Neuronal stem cell (in vitro differentiated cells): ENCODE measurements at regions not wholly inside any gene's neighbourhood (a gene's known extent, or its start where the extent isn't known, plus 50 kb on each side); places are given as distances from the start of the nearest gene placed in this dataset.
A peak's percentile ranks its signal among the peaks of the same experiment; 100 is the strongest.
"Not testable (repeated sequence)": the region's sequence is repeated elsewhere in the genome, so short reads cannot be mapped to it uniquely, and the experiment has no call there.

Source experiments
- DNase-seq: peaks from one replicate; pipeline ENCODE4 v3.0.0-alpha.2; 2013; ENCODE audit warnings: low spot score
- H2AFZ ChIP-seq: one replicate; pipeline ENCODE4 v1.6.1; 2013; ENCODE audit warnings: mild to moderate bottlenecking, low read length, inconsistent platforms
- H2AK5ac ChIP-seq: 2 replicates; pipeline ENCODE4 v1.6.1; 2013; ENCODE audit warnings: low read depth, mild to moderate bottlenecking, inconsistent platforms, low read length, moderate library complexity, mixed read lengths
- H2BK120ac ChIP-seq: 2 replicates; pipeline ENCODE4 v1.6.1; 2013; ENCODE audit warnings: low read depth, mild to moderate bottlenecking, inconsistent platforms, low read length, moderate library complexity, mixed read lengths
- H2BK12ac ChIP-seq: one replicate; pipeline ENCODE4 v1.6.1; 2013; ENCODE audit warnings: low read length, inconsistent platforms
- H2BK15ac ChIP-seq: 2 replicates; pipeline ENCODE4 v1.6.1; 2013; ENCODE audit warnings: mild to moderate bottlenecking, low read length, inconsistent platforms, mixed read lengths
- H2BK5ac ChIP-seq: one replicate; pipeline ENCODE4 v1.6.1; 2013; ENCODE audit warnings: inconsistent platforms, mild to moderate bottlenecking, low read length, moderate library complexity
- H3K14ac ChIP-seq: one replicate; pipeline ENCODE4 v1.6.1; 2013; ENCODE audit warnings: low read length, inconsistent platforms
- H3K18ac ChIP-seq: 2 replicates; pipeline ENCODE4 v1.6.1; 2013; ENCODE audit warnings: low read length, inconsistent platforms
- H3K23ac ChIP-seq: 2 replicates; pipeline ENCODE4 v1.6.1; 2013; ENCODE audit warnings: low read depth, mild to moderate bottlenecking, mixed read lengths, low read length, inconsistent platforms; ENCODE audit not compliant: poor library complexity
- H3K27ac ChIP-seq: replicated peaks from 3 replicates; pipeline ENCODE4 v1.5.1; 2013; ENCODE audit warnings: low read length, inconsistent platforms
- H3K27me3 ChIP-seq, 3 experiments: 2 replicates each; pipeline ENCODE4 v1.6.1; 2013; ENCODE audit warnings: low read length in 3 of 3, mild to moderate bottlenecking in 2 of 3, inconsistent platforms in 1 of 3, low read depth in 1 of 3, mixed read lengths in 1 of 3, moderate library complexity in 1 of 3; ENCODE audit not compliant: control insufficient read depth in 3 of 3, insufficient read depth in 3 of 3
- H3K36me3 ChIP-seq, 2 donors: replicated peaks in 1 of 2; 2 replicates each; pipeline ENCODE4 v1.6.1; 2013; ENCODE audit warnings: low read length in 2 of 2; ENCODE audit not compliant: control insufficient read depth in 2 of 2, insufficient read depth in 2 of 2
- H3K4ac ChIP-seq: 2 replicates; pipeline ENCODE4 v1.6.1; 2013; ENCODE audit warnings: inconsistent platforms, mild to moderate bottlenecking, low read length, moderate library complexity
- H3K4me1 ChIP-seq, 2 donors: 1 replicate in 1 of 2; 2 replicates in 1 of 2; pipeline ENCODE4 v1.6.1; 2013; ENCODE audit warnings: low read length in 2 of 2, low read depth in 1 of 2; ENCODE audit not compliant: control insufficient read depth in 2 of 2, insufficient read depth in 1 of 2
- H3K4me2 ChIP-seq: one replicate; pipeline ENCODE4 v1.6.1; 2013; ENCODE audit warnings: mild to moderate bottlenecking, low read length, inconsistent platforms; ENCODE audit not compliant: insufficient read depth, poor library complexity, severe bottlenecking
- H3K4me3 ChIP-seq, 2 donors: 2 replicates each; pipeline ENCODE4 v1.5.1; 2013; ENCODE audit warnings: low read length in 2 of 2, mild to moderate bottlenecking in 2 of 2, inconsistent platforms in 1 of 2, moderate library complexity in 1 of 2
- H3K79me1 ChIP-seq: one replicate; pipeline ENCODE4 v1.6.1; 2013; ENCODE audit warnings: low read depth, mild to moderate bottlenecking, inconsistent platforms, low read length, moderate library complexity
- H3K9ac ChIP-seq: one replicate; pipeline ENCODE4 v1.6.1; 2013; ENCODE audit warnings: mild to moderate bottlenecking, low read depth, low read length, inconsistent platforms; ENCODE audit not compliant: poor library complexity
- H3K9me3 ChIP-seq, 2 donors: replicated peaks in 1 of 2; 2 replicates each; pipeline versions ENCODE3 to v1.6.1; 2013; ENCODE audit warnings: low read length in 2 of 2, mild to moderate bottlenecking in 2 of 2, inconsistent platforms in 1 of 2, low read depth in 1 of 2, mixed read lengths in 1 of 2, moderate library complexity in 1 of 2; ENCODE audit not compliant: control insufficient read depth in 2 of 2, insufficient read depth in 1 of 2
- H4K8ac ChIP-seq: one replicate; pipeline ENCODE4 v1.6.1; 2013; ENCODE audit warnings: low read depth, mild to moderate bottlenecking, inconsistent platforms, low read length, moderate library complexity
- H4K91ac ChIP-seq: one replicate; pipeline ENCODE4 v1.6.1; 2013; ENCODE audit warnings: low read length, low read depth, mild to moderate bottlenecking, inconsistent platforms; ENCODE audit not compliant: poor library complexity
- WGBS, 2 donors: extraction: QIAGEN DNeasy Blood & Tissue Kit; methylation state at CpG; one replicate each; pipeline ENCODE4 v1.1.7; 2013; ENCODE audit warnings: missing lambda C conversion rate in 2 of 2, mixed read lengths in 1 of 2; ENCODE audit not compliant: insufficient read length in 2 of 2, insufficient replicate concordance in 1 of 2; ENCODE audit errors: extremely low coverage in 2 of 2; 5-methylcytosine and 5-hydroxymethylcytosine counted together

GRCh38 chr13:90329641-90330040, 1017.8 kb upstream of the MIR17HG start:
- Histone ChIP-seq H3K4me2 (no peak overlapping the region), H4K8ac (no peak overlapping the region), H3K4ac (no peak overlapping the region), H3K18ac (no peak overlapping the region), H3K27ac (no peak overlapping the region), H3K4me1 (no peaks in the 10 kb centered on the region), H3K4me3 (no peak overlapping the region), H3K9ac (no peak overlapping the region), H2BK5ac (no peak overlapping the region), H2BK15ac (no peak overlapping the region), H3K23ac (no peak overlapping the region), H3K14ac (no peak overlapping the region), H2AK5ac (no peak overlapping the region), H2BK12ac (no peak overlapping the region), H3K36me3 (no peaks in the 10 kb centered on the region), H3K79me1 (no peaks in the 10 kb centered on the region), H4K91ac (no peak overlapping the region), H3K27me3 (no peaks in the 10 kb centered on the region), H2BK120ac (no peak overlapping the region), H3K9me3 (no peaks in the 10 kb centered on the region), H2AFZ (peak overlapping the region; percentile 29)
- no peak for DNase-seq
- no CpG with 5 or more reads among the region's 1 CpG for WGBS, 2 donors

GRCh38 chr13:90331974-90332373, 1015.5 kb upstream of the MIR17HG start:
- Histone ChIP-seq H4K91ac (no peak overlapping the region), H4K8ac (no peak overlapping the region), H3K14ac (no peak overlapping the region), H3K27me3 (no peaks in the 10 kb centered on the region), H3K4me1 (peaks cover 0 to 2% of the 10 kb centered on the region in 2 donors), H3K9ac (no peak overlapping the region), H2BK120ac (no peak overlapping the region), H2BK12ac (no peak overlapping the region), H3K79me1 (no peaks in the 10 kb centered on the region), H3K9me3 (no peaks in the 10 kb centered on the region), H3K36me3 (no peaks in the 10 kb centered on the region), H3K4ac (no peak overlapping the region), H2BK15ac (no peak overlapping the region), H2AFZ (no peak overlapping the region), H2BK5ac (no peak overlapping the region), H3K23ac (no peak overlapping the region), H2AK5ac (no peak overlapping the region), H3K4me2 (no peak overlapping the region), H3K4me3 (no peak overlapping the region), H3K18ac (no peak overlapping the region), H3K27ac (no peak overlapping the region)
- no CpG with 5 or more reads among the region's 1 CpG for WGBS, 2 donors
- no peak for DNase-seq

GRCh38 chr13:90336507-90336906, 1011.0 kb upstream of the MIR17HG start:
- H4K8ac ChIP-seq, result no peak overlapping the region
- no peak overlapping the region for H2BK120ac ChIP-seq
- no peak overlapping the region for H2BK5ac ChIP-seq
- no peak overlapping the region for H3K9ac ChIP-seq
- no peaks in the 10 kb centered on the region for H3K27me3 ChIP-seq
- H2AFZ ChIP-seq, result peak overlapping the region; percentile 32
- H3K18ac ChIP-seq, result no peak overlapping the region
- no peak overlapping the region for H2BK12ac ChIP-seq
- no peak overlapping the region for H4K91ac ChIP-seq
- H3K9me3 ChIP-seq, result peaks cover 0 to 4% of the 10 kb centered on the region in 2 donors
- DNase-seq, result no peak
- no peak overlapping the region for H3K4ac ChIP-seq
- H2AK5ac ChIP-seq, result no peak overlapping the region
- H3K79me1 ChIP-seq, result no peaks in the 10 kb centered on the region
- peaks cover 0 to 2% of the 10 kb centered on the region in 2 donors for H3K4me1 ChIP-seq
- H3K4me3 ChIP-seq, result no peak overlapping the region
- no peak overlapping the region for H2BK15ac ChIP-seq
- WGBS, 2 donors, result no CpG with 5 or more reads among the region's 4 CpGs
- H3K27ac ChIP-seq, result no peak overlapping the region
- no peak overlapping the region for H3K23ac ChIP-seq
- H3K14ac ChIP-seq, result no peak overlapping the region
- no peaks in the 10 kb centered on the region for H3K36me3 ChIP-seq
- H3K4me2 ChIP-seq, result no peak overlapping the region

GRCh38 chr13:90341348-90341747, 1006.1 kb upstream of the MIR17HG start:
- not testable (repeated sequence) for H3K18ac ChIP-seq, DNase-seq, H2BK5ac ChIP-seq, H3K27me3 ChIP-seq, H2AK5ac ChIP-seq, H4K8ac ChIP-seq, H2BK120ac ChIP-seq, H3K36me3 ChIP-seq, H3K14ac ChIP-seq, H2AFZ ChIP-seq, H3K4ac ChIP-seq, H3K23ac ChIP-seq, H2BK15ac ChIP-seq, H4K91ac ChIP-seq, H3K4me1 ChIP-seq, H3K4me2 ChIP-seq, H2BK12ac ChIP-seq, H3K9ac ChIP-seq, H3K4me3 ChIP-seq, H3K9me3 ChIP-seq, H3K27ac ChIP-seq, H3K79me1 ChIP-seq
- no CpG with 5 or more reads among the region's 1 CpG for WGBS, 2 donors
